AG08395 (cell line): ENCODE measurements at regions not wholly inside any gene's neighbourhood (a gene's known extent, or its start where the extent isn't known, plus 50 kb on each side); places are given as distances from the start of the nearest gene placed in this dataset.
"Not testable (repeated sequence)": the region's sequence is repeated elsewhere in the genome, so short reads cannot be mapped to it uniquely, and the experiment has no call there.

Source experiments
- DNase-seq: peaks from one replicate; pipeline ENCODE4 v3.0.0; 2012; ENCODE audit warnings: mixed read lengths, low spot score

GRCh38 chr12:94856324-94856723 is 147.2 kb downstream of the NDUFA12 start:
- DNase-seq: no peak

- DNase-seq: no peak
Observed at GRCh38 chr12:94855853-94856252, 147.6 kb downstream of the NDUFA12 start.

GRCh38 chr12:94851396-94852028 is 152.0 kb downstream of the NDUFA12 start:
- no peak for DNase-seq

- DNase-seq: no peak
Observed at GRCh38 chr12:94849411-94849976, 154.0 kb downstream of the NDUFA12 start.

- no peak for DNase-seq
Observed at GRCh38 chr12:94848966-94849365, 154.5 kb downstream of the NDUFA12 start.

GRCh38 chr12:94845110-94845509 is 158.4 kb downstream of the NDUFA12 start:
- DNase-seq: no peak

GRCh38 chr12:94844452-94844851 is 159.0 kb downstream of the NDUFA12 start:
- no peak for DNase-seq

GRCh38 chr12:94841904-94842610 is 161.4 kb downstream of the NDUFA12 start:
- DNase-seq: no peak

- no peak for DNase-seq
Observed at GRCh38 chr12:94841177-94841576, 162.3 kb downstream of the NDUFA12 start.

GRCh38 chr12:94839347-94839746 is 164.2 kb downstream of the NDUFA12 start:
- no peak for DNase-seq

GRCh38 chr12:94836952-94837670 is 166.4 kb downstream of the NDUFA12 start:
- not testable (repeated sequence) for DNase-seq

GRCh38 chr12:94834036-94834625 is 169.4 kb downstream of the NDUFA12 start:
- no peak for DNase-seq

GRCh38 chr12:94832780-94833681 is 170.5 kb downstream of the NDUFA12 start:
- no peak for DNase-seq

GRCh38 chr12:94832105-94832504 is 171.4 kb downstream of the NDUFA12 start:
- no peak for DNase-seq

- DNase-seq: no peak
Observed at GRCh38 chr12:94831081-94831751, 172.3 kb downstream of the NDUFA12 start.

GRCh38 chr12:94829552-94829951 is 173.9 kb downstream of the NDUFA12 start:
- DNase-seq: no peak

- DNase-seq: no peak
Observed at GRCh38 chr12:94819011-94819410, 168.7 kb upstream of the TMCC3 start.

GRCh38 chr12:94817695-94818075 is 167.3 kb upstream of the TMCC3 start:
- DNase-seq: no peak

GRCh38 chr12:94817201-94817600 is 166.8 kb upstream of the TMCC3 start:
- not testable (repeated sequence) for DNase-seq

GRCh38 chr12:94816746-94817145 is 166.4 kb upstream of the TMCC3 start:
- not testable (repeated sequence) for DNase-seq

GRCh38 chr12:94815958-94816357 is 165.6 kb upstream of the TMCC3 start:
- no peak for DNase-seq
